Activated naive CD8-positive, alpha-beta T cell treated with anti-CD3 and anti-CD28 coated beads, Interleukin-2, amount 10 ng/mL, durations not matched to agents 7 days and 5 days (primary cell): ENCODE measurements at regions not wholly inside any gene's neighbourhood (a gene's known extent, or its start where the extent isn't known, plus 50 kb on each side); places are given as distances from the start of the nearest gene placed in this dataset.
"Not testable (repeated sequence)": the region's sequence is repeated elsewhere in the genome, so short reads cannot be mapped to it uniquely, and the experiment has no call there.

Experiments used
- ATAC-seq: fragments of 150-1000 bp; cut with Tn5 transposase; one replicate; pipeline ENCODE4 v1.10.0; 2021; ENCODE audit warnings: low read depth, moderate library complexity
- POLR2A ChIA-PET: fragments of 350-600 bp; sonication (Branson Sonifier 250); formaldehyde crosslinking; loops from one replicate; lab custom pipeline; 2021; ENCODE audit warnings: antibody characterized with exemption; lab: Charles Lee
- DNase-seq: peaks from one replicate; pipeline ENCODE4 v3.0.0; 2021
- H3K27ac Mint-ChIP-seq: one replicate; pipeline ENCODE4 v1.8.0; 2022; ENCODE audit warnings: mild to moderate bottlenecking, mixed read lengths
- H3K27me3 Mint-ChIP-seq: one replicate; pipeline ENCODE4 v1.8.0; 2022; ENCODE audit warnings: mild to moderate bottlenecking, moderate library complexity, mixed read lengths
- H3K36me3 Mint-ChIP-seq: one replicate; pipeline ENCODE4 v1.8.0; 2021; ENCODE audit warnings: mild to moderate bottlenecking, mixed read lengths
- H3K4me1 Mint-ChIP-seq: one replicate; pipeline ENCODE4 v1.8.0; 2021; ENCODE audit warnings: mixed read lengths
- H3K4me3 Mint-ChIP-seq: one replicate; pipeline ENCODE4 v1.8.0; 2022; ENCODE audit warnings: mild to moderate bottlenecking, moderate library complexity, mixed read lengths
- H3K9me3 Mint-ChIP-seq: one replicate; pipeline ENCODE4 v1.8.0; 2021; ENCODE audit warnings: mixed read lengths

DNA sequence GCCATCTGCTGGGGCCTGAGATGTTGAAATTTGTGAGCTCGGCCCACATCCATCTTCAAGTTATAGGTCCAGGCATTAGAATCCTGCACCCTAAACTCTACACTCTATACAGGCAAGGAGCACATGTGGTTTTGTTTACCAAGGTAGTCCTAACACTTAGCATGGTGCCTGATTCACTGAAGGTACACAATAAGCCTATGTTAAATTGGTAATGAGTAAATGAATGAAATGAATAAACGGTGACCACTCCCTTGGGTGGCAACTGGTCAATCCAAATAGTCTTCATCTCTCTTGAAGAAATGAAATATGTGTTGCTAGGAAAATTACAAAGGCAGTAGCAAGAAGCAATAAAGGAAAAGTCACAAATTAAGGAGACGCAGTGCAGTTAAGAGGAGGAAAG is 359.3 kb upstream of the UBE2E2 start:
- H3K9me3 Mint-ChIP-seq = peaks cover 1% of the 10 kb centered on the region
- H3K27ac Mint-ChIP-seq = no peak overlapping the region

DNA sequence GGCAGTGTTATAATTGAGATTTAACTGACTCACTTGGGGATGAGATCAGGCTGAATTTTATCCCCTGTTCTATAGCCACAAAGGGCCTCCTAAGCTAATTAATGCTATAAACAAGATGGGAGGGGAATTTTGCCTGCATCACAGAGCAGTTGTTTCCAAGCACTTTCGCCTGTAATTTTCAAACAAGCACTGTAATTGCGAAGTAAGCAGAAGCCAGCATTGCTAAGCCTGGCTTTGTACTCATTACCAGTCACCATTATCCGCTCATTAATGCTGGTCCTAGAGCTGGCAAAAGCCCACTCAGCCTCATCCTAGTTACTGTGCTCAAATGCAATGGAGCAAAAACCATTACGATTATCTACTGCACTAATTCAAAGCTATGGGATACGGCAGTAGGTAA is 356.6 kb upstream of the UBE2E2 start:
- no peak overlapping the region for H3K4me3 Mint-ChIP-seq
- no peaks in the 10 kb centered on the region for H3K36me3 Mint-ChIP-seq
- H3K4me1 Mint-ChIP-seq = no peaks in the 10 kb centered on the region
- DNase-seq (no peak), ATAC-seq (no peak)
- POLR2A ChIA-PET = no interaction called here
- no peak overlapping the region for H3K27ac Mint-ChIP-seq
- H3K9me3 Mint-ChIP-seq = peaks cover 1% of the 10 kb centered on the region
- H3K27me3 Mint-ChIP-seq = no peaks in the 10 kb centered on the region

More for the DNA sequence above, 359.3 kb upstream of the UBE2E2 start:
- POLR2A ChIA-PET = no interaction called here
- DNase-seq (no peak), ATAC-seq (no peak)
- Mint-ChIP-seq H3K27me3 (no peaks in the 10 kb centered on the region), H3K4me3 (no peak overlapping the region), H3K4me1 (no peaks in the 10 kb centered on the region), H3K36me3 (no peaks in the 10 kb centered on the region)

DNA sequence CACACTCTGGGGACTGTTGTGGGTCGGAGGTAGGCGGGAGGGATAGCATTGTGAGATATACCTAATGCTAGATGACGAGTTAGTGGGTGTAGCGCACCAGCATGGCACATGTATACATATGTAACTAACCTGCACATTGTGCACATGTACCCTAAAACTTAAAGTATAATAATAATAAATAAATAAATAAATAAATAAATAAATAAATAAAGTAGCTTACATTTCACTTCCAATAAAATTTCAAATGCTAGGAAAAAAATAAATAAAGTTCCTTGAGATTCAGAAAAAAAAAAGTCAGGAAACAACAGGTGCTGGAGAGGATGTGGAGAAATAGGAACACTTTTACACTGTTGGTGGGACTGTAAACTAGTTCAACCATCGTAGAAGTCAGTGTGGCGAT is 353.5 kb upstream of the UBE2E2 start:
- POLR2A ChIA-PET, H3K36me3 Mint-ChIP-seq, H3K4me1 Mint-ChIP-seq, DNase-seq, H3K4me3 Mint-ChIP-seq, H3K9me3 Mint-ChIP-seq, H3K27me3 Mint-ChIP-seq, H3K27ac Mint-ChIP-seq, ATAC-seq: not testable (repeated sequence)

DNA sequence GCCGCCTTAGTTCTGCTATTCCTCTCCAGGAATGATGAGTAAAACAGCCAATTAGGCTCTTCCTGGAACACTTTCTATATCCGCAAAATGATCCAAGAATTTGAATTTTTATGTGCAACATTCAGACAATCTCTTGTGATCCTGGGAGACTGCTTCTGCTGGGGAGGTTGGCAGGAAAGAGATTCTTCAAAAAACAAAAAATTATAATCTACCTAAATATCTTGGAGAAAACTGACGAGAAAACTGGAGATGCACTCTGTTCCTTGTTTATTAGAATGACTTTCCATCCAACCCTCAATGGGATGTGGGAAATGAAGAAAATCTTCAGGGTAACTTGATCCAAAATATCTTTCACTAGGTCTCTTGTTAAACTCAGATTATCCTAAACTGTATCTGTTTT is 346.3 kb upstream of the UBE2E2 start:
- Mint-ChIP-seq H3K4me1 (no peaks in the 10 kb centered on the region), H3K4me3 (no peak overlapping the region), H3K9me3 (peaks cover 1% of the 10 kb centered on the region), H3K36me3 (no peaks in the 10 kb centered on the region), H3K27ac (no peak overlapping the region), H3K27me3 (peaks cover 2% of the 10 kb centered on the region)
- POLR2A ChIA-PET = no interaction called here
- DNase-seq (no peak), ATAC-seq (no peak)

DNA sequence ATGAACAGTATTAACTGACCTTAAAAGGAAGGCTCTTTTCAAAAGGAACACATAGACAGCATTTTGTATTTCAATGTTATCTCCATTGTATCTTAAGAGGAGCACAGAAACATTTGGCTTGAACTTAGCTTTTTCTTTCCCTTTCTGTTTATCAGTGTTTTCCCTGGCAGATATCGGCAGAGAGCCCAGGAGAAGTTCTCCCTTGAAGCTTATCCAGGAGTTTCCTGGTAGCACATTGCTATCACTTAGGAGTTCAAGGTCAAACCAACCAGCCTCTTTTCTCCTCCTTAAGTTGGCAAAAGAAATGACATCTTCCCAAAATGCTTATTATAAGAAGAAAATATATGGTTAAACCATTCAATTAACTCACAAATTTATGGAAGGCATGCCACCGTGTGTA is 344.6 kb upstream of the UBE2E2 start:
- no peak overlapping the region for H3K4me3 Mint-ChIP-seq
- POLR2A ChIA-PET = no interaction called here
- H3K9me3 Mint-ChIP-seq = peaks cover 1% of the 10 kb centered on the region
- ATAC-seq (no peak), DNase-seq (no peak)
- H3K36me3 Mint-ChIP-seq = no peaks in the 10 kb centered on the region
- H3K4me1 Mint-ChIP-seq = no peaks in the 10 kb centered on the region
- H3K27ac Mint-ChIP-seq = no peak overlapping the region
- peaks cover 2% of the 10 kb centered on the region for H3K27me3 Mint-ChIP-seq

DNA sequence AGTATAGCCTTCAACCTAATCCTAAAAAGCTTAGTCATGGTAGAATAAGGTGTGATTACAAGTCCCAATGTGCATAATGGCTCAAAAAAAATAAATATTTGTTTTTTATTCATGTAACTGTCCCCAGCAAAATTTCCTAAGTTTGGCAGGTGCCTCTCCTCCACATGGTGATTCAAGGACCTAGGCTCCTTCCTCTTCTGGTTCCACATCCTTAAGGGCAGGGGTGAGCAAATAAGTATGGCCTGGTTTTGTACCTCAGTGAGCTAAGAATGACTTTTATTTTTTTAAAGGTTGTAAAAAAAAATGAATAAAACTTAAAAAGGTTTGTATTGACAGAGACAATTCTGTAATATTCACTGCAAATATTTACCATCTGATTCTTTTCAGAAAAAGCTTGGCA is 343.5 kb upstream of the UBE2E2 start:
- ATAC-seq (no peak), DNase-seq (no peak)
- no peak overlapping the region for H3K27ac Mint-ChIP-seq
- H3K36me3 Mint-ChIP-seq = no peaks in the 10 kb centered on the region
- H3K27me3 Mint-ChIP-seq = peaks cover 2% of the 10 kb centered on the region
- peaks cover 1% of the 10 kb centered on the region for H3K9me3 Mint-ChIP-seq
- H3K4me1 Mint-ChIP-seq = no peaks in the 10 kb centered on the region
- POLR2A ChIA-PET = no interaction called here
- no peak overlapping the region for H3K4me3 Mint-ChIP-seq

DNA sequence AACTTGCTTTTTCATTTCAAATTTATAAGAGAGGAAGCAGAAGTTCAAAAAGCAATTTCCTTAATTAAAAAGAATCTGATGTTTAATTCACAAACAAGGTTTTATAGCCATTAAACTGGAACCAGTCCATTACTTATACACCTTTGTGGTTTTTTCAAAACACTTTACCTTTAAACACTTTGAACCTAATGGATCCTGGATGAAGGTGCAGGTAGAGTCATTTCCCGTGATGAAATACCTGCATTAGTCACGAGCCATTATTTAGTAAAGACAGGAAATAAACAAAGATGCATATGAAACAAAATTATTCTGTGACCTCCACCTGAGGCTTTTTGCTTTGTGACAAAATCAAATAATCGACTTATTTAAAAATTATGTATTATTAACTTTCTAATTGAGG is 341.7 kb upstream of the UBE2E2 start:
- Mint-ChIP-seq H3K4me1 (no peaks in the 10 kb centered on the region), H3K36me3 (no peaks in the 10 kb centered on the region), H3K4me3 (no peak overlapping the region), H3K9me3 (peaks cover 1% of the 10 kb centered on the region), H3K27ac (no peak overlapping the region), H3K27me3 (peaks cover 2% of the 10 kb centered on the region)
- POLR2A ChIA-PET = no interaction called here
- DNase-seq = no peak
- ATAC-seq = no peak

DNA sequence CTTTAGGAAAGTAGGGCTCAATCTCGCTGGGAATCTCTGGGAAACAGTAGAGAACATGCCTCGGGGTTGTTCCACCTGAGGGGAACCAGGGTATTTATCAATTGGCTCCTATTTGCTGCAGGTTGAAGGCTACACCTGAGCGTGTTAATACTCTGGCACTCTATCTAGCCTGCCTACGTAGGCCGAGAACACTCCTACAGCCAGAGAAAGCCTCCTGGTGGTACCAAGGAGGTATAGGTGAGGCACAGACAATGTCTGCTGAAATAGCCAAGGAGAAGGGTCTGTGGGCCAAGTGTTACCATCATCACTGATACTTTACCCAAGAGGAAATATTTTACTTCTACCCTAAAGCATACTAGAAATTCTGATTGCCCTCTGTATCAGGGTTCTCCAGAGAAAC is 341.0 kb upstream of the UBE2E2 start:
- Mint-ChIP-seq H3K4me3 (no peak overlapping the region), H3K36me3 (no peaks in the 10 kb centered on the region), H3K27me3 (peaks cover 2% of the 10 kb centered on the region), H3K9me3 (no peaks in the 10 kb centered on the region), H3K4me1 (no peaks in the 10 kb centered on the region), H3K27ac (no peak overlapping the region)
- DNase-seq = no peak
- POLR2A ChIA-PET = no interaction called here
- no peak for ATAC-seq

DNA sequence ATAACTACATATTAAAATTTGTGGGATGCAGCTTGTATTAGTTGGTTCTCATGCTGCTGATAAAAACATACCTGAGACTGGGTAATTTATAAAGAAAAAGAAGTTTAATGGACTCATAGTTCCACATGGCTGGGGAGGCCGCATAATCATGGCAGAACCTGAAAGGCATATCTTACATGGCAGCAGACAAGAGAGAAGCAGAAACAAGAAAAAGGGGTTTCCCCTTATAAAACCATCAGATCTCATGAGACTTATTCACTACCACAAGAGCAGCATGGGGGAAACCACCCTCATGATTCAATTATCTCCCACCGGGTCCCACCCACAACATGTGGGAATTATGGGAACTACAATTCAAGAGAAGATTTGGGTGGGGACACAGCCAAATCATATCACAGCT is 320.3 kb upstream of the UBE2E2 start:
- H3K36me3 Mint-ChIP-seq, H3K9me3 Mint-ChIP-seq, ATAC-seq, POLR2A ChIA-PET, H3K27me3 Mint-ChIP-seq, H3K4me1 Mint-ChIP-seq, DNase-seq, H3K27ac Mint-ChIP-seq, H3K4me3 Mint-ChIP-seq: not testable (repeated sequence)

DNA sequence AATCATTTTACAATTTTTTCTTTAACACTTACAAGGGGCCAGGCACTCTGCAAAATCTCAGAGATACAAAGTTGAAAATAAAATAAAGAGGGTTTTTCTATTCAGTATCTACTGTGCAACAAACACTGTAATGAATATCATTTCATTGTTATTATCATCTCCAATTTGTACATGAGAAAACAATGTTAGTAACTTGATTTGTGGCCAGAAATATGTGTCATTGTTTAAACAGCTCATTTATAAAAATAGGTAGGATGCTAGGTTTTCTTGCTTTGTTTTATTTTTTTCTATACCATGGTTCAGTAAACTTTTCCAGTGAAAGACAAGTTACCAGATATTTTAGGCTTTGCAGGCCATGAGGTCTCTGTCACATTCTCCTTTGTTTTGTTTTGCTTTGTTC is 318.1 kb upstream of the UBE2E2 start:
- Mint-ChIP-seq H3K4me1 (no peaks in the 10 kb centered on the region), H3K27ac (no peak overlapping the region), H3K27me3 (no peaks in the 10 kb centered on the region), H3K4me3 (no peak overlapping the region), H3K9me3 (no peaks in the 10 kb centered on the region), H3K36me3 (no peaks in the 10 kb centered on the region)
- POLR2A ChIA-PET = no interaction called here
- DNase-seq (no peak), ATAC-seq (no peak)

DNA sequence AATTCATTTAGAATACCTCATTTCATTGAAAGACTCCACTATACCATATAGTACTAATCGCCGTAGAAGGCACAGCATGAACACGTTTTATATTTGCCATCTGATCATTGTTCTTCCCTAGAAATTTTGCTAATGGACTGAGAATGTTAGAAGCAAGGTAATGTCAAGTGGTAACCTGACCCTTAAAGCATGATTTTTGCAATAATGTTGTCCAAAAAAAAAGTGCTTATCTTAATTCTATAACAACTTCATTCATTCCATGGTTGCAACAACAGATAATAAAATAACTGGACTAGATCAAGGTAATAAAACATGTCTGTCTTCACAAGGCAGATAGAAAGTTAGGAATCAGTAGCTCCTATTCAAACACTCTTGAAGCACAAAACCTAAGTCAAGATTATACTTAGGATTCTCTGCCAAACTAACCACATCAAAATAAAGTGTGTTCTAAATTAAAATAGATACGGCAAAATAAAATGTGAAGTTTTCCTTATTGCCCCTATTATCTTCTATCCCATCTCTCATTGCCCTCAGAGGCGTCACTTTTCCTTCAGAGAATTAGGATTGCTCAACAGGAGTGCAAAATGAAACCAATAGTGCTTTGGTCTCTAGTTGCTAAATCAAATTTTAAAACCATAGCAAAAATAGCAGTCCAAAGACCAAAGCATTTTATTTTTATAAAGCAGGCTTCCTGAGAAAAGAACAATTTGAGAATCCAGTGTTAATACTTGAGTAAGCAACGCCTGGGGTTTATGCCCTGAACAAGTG is 317.4 kb upstream of the UBE2E2 start:
- POLR2A ChIA-PET = no interaction called here
- DNase-seq (no peak), ATAC-seq (no peak)
- Mint-ChIP-seq H3K4me1 (no peaks in the 10 kb centered on the region), H3K9me3 (no peaks in the 10 kb centered on the region), H3K36me3 (no peaks in the 10 kb centered on the region), H3K4me3 (no peak overlapping the region), H3K27ac (no peak overlapping the region), H3K27me3 (no peaks in the 10 kb centered on the region)

DNA sequence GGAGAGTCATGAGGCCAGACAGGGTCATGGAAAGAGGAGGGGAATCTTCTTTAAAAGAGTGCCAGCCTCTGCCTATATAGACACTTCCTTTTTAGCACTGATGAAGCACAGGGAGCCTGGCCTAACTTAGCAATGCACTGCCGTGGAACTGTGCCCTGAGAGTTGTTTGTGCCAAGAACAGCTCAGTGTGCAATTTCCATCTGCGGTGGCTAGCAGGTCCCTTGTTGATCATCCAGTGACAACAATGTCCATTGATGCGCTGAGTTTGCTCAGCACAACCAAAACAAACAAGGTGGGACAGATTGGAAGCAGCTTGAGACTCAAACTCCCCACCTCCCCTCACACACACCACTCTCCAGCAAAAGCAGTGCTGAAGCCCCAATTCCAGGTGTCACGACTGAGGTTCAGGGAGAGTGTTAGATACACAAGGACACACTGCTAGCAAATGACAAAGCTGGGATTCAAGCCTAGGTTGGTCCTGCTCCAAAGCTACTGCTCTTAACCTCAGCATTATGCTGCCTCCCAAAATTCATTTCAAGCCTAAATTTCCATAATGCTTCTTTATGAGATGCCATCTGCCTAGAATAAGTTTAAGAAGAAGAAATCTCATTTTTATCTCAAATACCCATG is 316.6 kb upstream of the UBE2E2 start:
- Mint-ChIP-seq H3K9me3 (no peaks in the 10 kb centered on the region), H3K4me1 (no peaks in the 10 kb centered on the region), H3K27me3 (no peaks in the 10 kb centered on the region), H3K36me3 (no peaks in the 10 kb centered on the region), H3K4me3 (no peak overlapping the region), H3K27ac (no peak overlapping the region)
- no peak for ATAC-seq
- DNase-seq = no peak
- POLR2A ChIA-PET = no interaction called here

DNA sequence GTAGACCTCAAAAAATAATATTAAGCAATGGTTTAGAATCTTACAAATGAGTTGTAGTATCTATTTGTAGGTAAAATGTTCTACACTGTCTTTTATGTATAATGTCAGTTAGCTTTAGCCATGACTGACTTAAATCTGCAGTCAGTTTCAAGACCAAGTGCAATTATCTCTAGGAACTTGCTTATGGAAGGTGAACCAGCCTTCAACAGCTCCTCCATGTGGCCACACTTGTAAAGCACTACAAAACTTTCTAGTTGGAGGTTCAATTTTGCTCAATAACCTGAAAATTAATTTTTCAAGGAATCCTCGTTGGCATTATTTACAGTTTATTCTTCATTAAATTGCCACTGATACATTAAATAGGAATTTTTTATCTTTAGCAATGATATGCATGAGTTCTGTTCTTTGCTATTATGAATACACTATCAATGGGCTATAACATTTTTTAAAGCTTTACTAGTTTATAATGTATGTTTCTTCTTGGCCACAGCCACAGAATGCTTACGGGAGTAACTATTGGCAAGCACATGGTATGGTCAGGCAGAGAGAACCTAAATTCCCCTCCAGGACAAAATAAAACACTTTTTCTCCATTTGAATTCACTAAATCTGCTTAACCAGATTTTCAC is 315.3 kb upstream of the UBE2E2 start:
- H3K27ac Mint-ChIP-seq = no peak overlapping the region
- H3K9me3 Mint-ChIP-seq = no peaks in the 10 kb centered on the region
- H3K4me3 Mint-ChIP-seq = no peak overlapping the region
- H3K36me3 Mint-ChIP-seq = no peaks in the 10 kb centered on the region
- no peaks in the 10 kb centered on the region for H3K4me1 Mint-ChIP-seq
- no peaks in the 10 kb centered on the region for H3K27me3 Mint-ChIP-seq
- ATAC-seq = no peak
- POLR2A ChIA-PET = no interaction called here
- no peak for DNase-seq

DNA sequence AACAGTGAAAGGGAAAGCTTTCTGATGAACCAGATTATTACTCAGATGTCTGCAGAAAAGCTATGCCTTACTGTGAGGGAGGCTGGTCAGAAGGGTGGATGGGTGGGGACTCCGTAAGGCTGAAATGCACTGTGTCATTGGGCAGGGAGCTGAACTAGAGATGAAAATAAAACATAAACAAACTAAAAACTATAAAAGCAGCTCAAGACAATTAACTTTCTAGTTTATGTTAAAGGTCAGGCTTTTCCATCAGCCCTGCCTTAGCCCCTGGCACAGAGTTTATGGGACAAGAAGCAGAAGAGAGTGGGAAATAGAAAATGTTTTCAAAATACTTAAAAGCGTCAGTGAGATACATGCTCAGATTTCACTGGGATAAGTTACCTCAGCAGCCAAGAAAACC is 310.0 kb upstream of the UBE2E2 start:
- no peak overlapping the region for H3K27ac Mint-ChIP-seq
- H3K9me3 Mint-ChIP-seq = no peaks in the 10 kb centered on the region
- POLR2A ChIA-PET = no interaction called here
- H3K27me3 Mint-ChIP-seq = peaks cover 6% of the 10 kb centered on the region
- no peak overlapping the region for H3K4me3 Mint-ChIP-seq
- H3K36me3 Mint-ChIP-seq = no peaks in the 10 kb centered on the region
- no peaks in the 10 kb centered on the region for H3K4me1 Mint-ChIP-seq
- DNase-seq (no peak), ATAC-seq (no peak)
